ENCODE measurements at regions not wholly inside any gene's neighbourhood (a gene's known extent, or its start where the extent isn't known, plus 50 kb on each side); places are given as distances from the start of the nearest gene placed in this dataset.

GRCh38 chr16:86216591-86216990, 293.7 kb upstream of the FOXF1 start:
- in situ Hi-C loops (cut with MboI; ENCODE audit: low pct_unique_long_range_greater_than_20kb, low sequenced_read_pairs, unreplicated experiment): no loop called here

GRCh38 chr16:86217001-86217890, 293.1 kb upstream of the FOXF1 start:
- in situ Hi-C loops (cut with MboI; ENCODE audit: low pct_unique_long_range_greater_than_20kb, low sequenced_read_pairs, unreplicated experiment): no loop called here
- no peak for TF ChIP-seq CTCF (IDR thresholded peaks at IDR 0.05; ENCODE audit: extremely low read depth, insufficient read depth, missing control alignments)

More at GRCh38 chr16:86216591-86216990, 293.7 kb upstream of the FOXF1 start:
- no peak for DNase-seq (ENCODE audit: low spot score)
- TF ChIP-seq CTCF (IDR thresholded peaks at IDR 0.05; ENCODE audit: extremely low read depth, insufficient read depth, missing control alignments): no peak

GRCh38 chr16:86217891-86218270, 292.4 kb upstream of the FOXF1 start:
- in situ Hi-C loops (cut with MboI; ENCODE audit: low pct_unique_long_range_greater_than_20kb, low sequenced_read_pairs, unreplicated experiment): no loop called here

More at GRCh38 chr16:86217001-86217890, 293.1 kb upstream of the FOXF1 start:
- no peak for DNase-seq (ENCODE audit: low spot score)

GRCh38 chr16:86218479-86219170, 291.7 kb upstream of the FOXF1 start:
- no peak for TF ChIP-seq CTCF (IDR thresholded peaks at IDR 0.05; ENCODE audit: extremely low read depth, insufficient read depth, missing control alignments)
- no peak for DNase-seq (ENCODE audit: low spot score)
- in situ Hi-C loops (cut with MboI; ENCODE audit: low pct_unique_long_range_greater_than_20kb, low sequenced_read_pairs, unreplicated experiment): no loop called here

More at GRCh38 chr16:86217891-86218270, 292.4 kb upstream of the FOXF1 start:
- DNase-seq (ENCODE audit: low spot score): no peak
- no peak for TF ChIP-seq CTCF (IDR thresholded peaks at IDR 0.05; ENCODE audit: extremely low read depth, insufficient read depth, missing control alignments)

GRCh38 chr16:86219655-86220445, 290.5 kb upstream of the FOXF1 start:
- no peak for TF ChIP-seq CTCF (IDR thresholded peaks at IDR 0.05; ENCODE audit: extremely low read depth, insufficient read depth, missing control alignments)
- in situ Hi-C loops (cut with MboI; ENCODE audit: low pct_unique_long_range_greater_than_20kb, low sequenced_read_pairs, unreplicated experiment): no loop called here
- no peak for DNase-seq (ENCODE audit: low spot score)

GRCh38 chr16:86220561-86220960, 289.8 kb upstream of the FOXF1 start:
- DNase-seq (ENCODE audit: low spot score): no peak
- TF ChIP-seq CTCF (IDR thresholded peaks at IDR 0.05; ENCODE audit: extremely low read depth, insufficient read depth, missing control alignments): no peak
- in situ Hi-C loops (cut with MboI; ENCODE audit: low pct_unique_long_range_greater_than_20kb, low sequenced_read_pairs, unreplicated experiment): no loop called here

Data from GM13977 (cell line).